ENCODE measurements at regions not wholly inside any gene's neighbourhood (a gene's known extent, or its start where the extent isn't known, plus 50 kb on each side); places are given as distances from the start of the nearest gene placed in this dataset.

GRCh38 chr22:27148055-27148454 lies 490.7 kb downstream of the MIAT start:
- Histone ChIP-seq H3K4me1 (ENCODE audit: insufficient read depth, low read length) (no peaks in the 10 kb centered on the region), H2BK15ac (ENCODE audit: low read depth, low read length) (no peak overlapping the region), H3K79me2 (ENCODE audit: insufficient read depth, low read length) (no peaks in the 10 kb centered on the region), H4K91ac (ENCODE audit: insufficient read length, low read depth, low read length) (no peak overlapping the region), H2BK120ac (ENCODE audit: low read depth, low read length, poor library complexity, severe bottlenecking) (no peak overlapping the region), H4K8ac (replicated peaks; ENCODE audit: insufficient read length, low read depth, low read length) (no peak overlapping the region), H2AFZ (ENCODE audit: low read length) (no peak overlapping the region), H4K20me1 (ENCODE audit: control insufficient read depth, insufficient read depth, insufficient read length) (no peaks in the 10 kb centered on the region), H2AK5ac (ENCODE audit: insufficient read length, low read length) (no peak overlapping the region), H3K9ac (ENCODE audit: extremely low read depth, insufficient read length, low read length) (no peak overlapping the region), H3K18ac (ENCODE audit: insufficient read length, low read depth, low read length) (no peak overlapping the region), H3T11ph (ENCODE audit: low read length) (no peak overlapping the region), H3K9me3 (ENCODE audit: control insufficient read depth, low read depth, low read length) (no peaks in the 10 kb centered on the region), H3K4me2 (ENCODE audit: insufficient read depth, insufficient read length, low read length) (no peak overlapping the region), H3K14ac (ENCODE audit: insufficient read depth, low read length) (no peak overlapping the region), H4K5ac (ENCODE audit: insufficient read length, low read depth, low read length) (no peak overlapping the region), H3K79me1 (ENCODE audit: insufficient read depth, low read depth, low read length, poor library complexity, severe bottlenecking) (no peaks in the 10 kb centered on the region), H3K4ac (ENCODE audit: low read depth, low read length) (no peak overlapping the region), H3K27ac (ENCODE audit: insufficient read length, low read depth, low read length) (no peak overlapping the region), H3K27me3 (ENCODE audit: insufficient read depth, low read length) (no peaks in the 10 kb centered on the region), H3K23ac (ENCODE audit: insufficient read length, low read depth, low read length) (no peak overlapping the region), H2BK20ac (ENCODE audit: low read depth, low read length, poor library complexity, severe bottlenecking) (no peak overlapping the region), H3K23me2 (ENCODE audit: insufficient read length, low read depth, low read length, poor library complexity, severe bottlenecking) (no peaks in the 10 kb centered on the region), H2BK5ac (ENCODE audit: insufficient read length, low read length) (no peak overlapping the region), H2BK12ac (ENCODE audit: insufficient read length, low read depth, low read length) (no peak overlapping the region), H3K56ac (ENCODE audit: insufficient read length, low read depth, low read length) (no peak overlapping the region)
- H3K27ac Mint-ChIP-seq: no peak overlapping the region
- TF ChIP-seq, protein P1, sequence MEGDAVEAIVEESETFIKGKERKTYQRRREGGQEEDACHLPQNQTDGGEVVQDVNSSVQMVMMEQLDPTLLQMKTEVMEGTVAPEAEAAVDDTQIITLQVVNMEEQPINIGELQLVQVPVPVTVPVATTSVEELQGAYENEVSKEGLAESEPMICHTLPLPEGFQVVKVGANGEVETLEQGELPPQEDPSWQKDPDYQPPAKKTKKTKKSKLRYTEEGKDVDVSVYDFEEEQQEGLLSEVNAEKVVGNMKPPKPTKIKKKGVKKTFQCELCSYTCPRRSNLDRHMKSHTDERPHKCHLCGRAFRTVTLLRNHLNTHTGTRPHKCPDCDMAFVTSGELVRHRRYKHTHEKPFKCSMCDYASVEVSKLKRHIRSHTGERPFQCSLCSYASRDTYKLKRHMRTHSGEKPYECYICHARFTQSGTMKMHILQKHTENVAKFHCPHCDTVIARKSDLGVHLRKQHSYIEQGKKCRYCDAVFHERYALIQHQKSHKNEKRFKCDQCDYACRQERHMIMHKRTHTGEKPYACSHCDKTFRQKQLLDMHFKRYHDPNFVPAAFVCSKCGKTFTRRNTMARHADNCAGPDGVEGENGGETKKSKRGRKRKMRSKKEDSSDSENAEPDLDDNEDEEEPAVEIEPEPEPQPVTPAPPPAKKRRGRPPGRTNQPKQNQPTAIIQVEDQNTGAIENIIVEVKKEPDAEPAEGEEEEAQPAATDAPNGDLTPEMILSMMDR (conservative IDR thresholded peaks at IDR 0.05): no peak
- H3K9me3 Mint-ChIP-seq: peaks cover 3% of the 10 kb centered on the region in 2 experiments; a peak in 2 of 5 replicates
- no peak for DNase-seq
- H3K27me3 Mint-ChIP-seq (ENCODE audit: low read depth): peaks cover 1% of the 10 kb centered on the region
- no peaks in the 10 kb centered on the region; a peak in 1 of 7 replicates for H3K36me3 Mint-ChIP-seq (ENCODE audit: insufficient read depth in 1 of 3, low read depth in 3 of 3)
- H3K4me3 Mint-ChIP-seq: no peak overlapping the region
- H3K4me1 Mint-ChIP-seq: peaks cover 0 to 3% of the 10 kb centered on the region in 2 experiments; a peak in 2 of 4 replicates
- WGBS (ENCODE audit: extremely low coverage, insufficient read length, low lambda C conversion rate): no CpG with 5 or more reads among the region's 2 CpGs
